H9 (cell line): ENCODE measurements at regions not wholly inside any gene's neighbourhood (a gene's known extent, or its start where the extent isn't known, plus 50 kb on each side); places are given as distances from the start of the nearest gene placed in this dataset.

Source experiments
- DNase-seq: peaks from one replicate; pipeline ENCODE4 v3.0.0-alpha.2; 2017
- H2AFZ ChIP-seq: one replicate; pipeline ENCODE4 v1.6.1; 2013; ENCODE audit warnings: mild to moderate bottlenecking, low read length, control low read depth, moderate library complexity
- H2AK5ac ChIP-seq: 2 replicates; pipeline ENCODE4 v1.6.1; 2013; ENCODE audit warnings: low read length, control low read depth, mixed read lengths; ENCODE audit not compliant: insufficient read length
- H2BK120ac ChIP-seq: one replicate; pipeline ENCODE4 v1.6.1; 2013; ENCODE audit warnings: low read depth, mild to moderate bottlenecking, low read length, control low read depth, inconsistent platforms; ENCODE audit not compliant: poor library complexity, severe bottlenecking
- H2BK12ac ChIP-seq: 2 replicates; pipeline ENCODE4 v1.6.1; 2013; ENCODE audit warnings: low read length, control low read depth, mixed read lengths, low read depth; ENCODE audit not compliant: insufficient read length
- H2BK15ac ChIP-seq: 2 replicates; pipeline ENCODE4 v1.6.1; 2013; ENCODE audit warnings: low read depth, low read length, control low read depth
- H2BK20ac ChIP-seq: one replicate; pipeline ENCODE4 v1.6.1; 2013; ENCODE audit warnings: low read depth, mild to moderate bottlenecking, low read length, control low read depth, inconsistent platforms; ENCODE audit not compliant: poor library complexity, severe bottlenecking
- H2BK5ac ChIP-seq: 2 replicates; pipeline ENCODE4 v1.6.1; 2013; ENCODE audit warnings: low read length, control low read depth, mixed read lengths; ENCODE audit not compliant: insufficient read length
- H3K14ac ChIP-seq: 2 replicates; pipeline ENCODE4 v1.6.1; 2013; ENCODE audit warnings: low read length, control low read depth; ENCODE audit not compliant: insufficient read depth
- H3K18ac ChIP-seq: 2 replicates; pipeline ENCODE4 v1.6.1; 2013; ENCODE audit warnings: low read depth, mild to moderate bottlenecking, mixed read lengths, low read length, control low read depth; ENCODE audit not compliant: insufficient read length
- H3K23ac ChIP-seq: 2 replicates; pipeline ENCODE4 v1.6.1; 2013; ENCODE audit warnings: low read length, control low read depth, mixed read lengths, low read depth; ENCODE audit not compliant: insufficient read length
- H3K23me2 ChIP-seq: 2 replicates; pipeline ENCODE4 v1.6.1; 2013; ENCODE audit warnings: low read depth, mild to moderate bottlenecking, mixed read lengths, low read length, control low read depth; ENCODE audit not compliant: insufficient read length, poor library complexity, severe bottlenecking
- H3K27ac ChIP-seq: 2 replicates; pipeline ENCODE4 v1.5.1; 2013; ENCODE audit warnings: low read length, control low read depth, mixed read lengths, low read depth; ENCODE audit not compliant: insufficient read length
- H3K27me3 ChIP-seq: 2 replicates; pipeline ENCODE4 v1.6.1; 2013; ENCODE audit warnings: low read length, control low read depth, inconsistent platforms; ENCODE audit not compliant: insufficient read depth
- H3K4ac ChIP-seq: 2 replicates; pipeline ENCODE4 v1.6.1; 2013; ENCODE audit warnings: low read depth, mild to moderate bottlenecking, control low read depth, inconsistent platforms, low read length, moderate library complexity
- H3K4me1 ChIP-seq: 2 replicates; pipeline ENCODE4 v1.6.1; 2013; ENCODE audit warnings: low read length, control low read depth, inconsistent platforms; ENCODE audit not compliant: insufficient read depth
- H3K4me2 ChIP-seq: 2 replicates; pipeline ENCODE4 v1.6.1; 2013; ENCODE audit warnings: low read length, control low read depth, mixed read lengths; ENCODE audit not compliant: insufficient read length, insufficient read depth
- H3K56ac ChIP-seq: 2 replicates; pipeline ENCODE4 v1.6.1; 2013; ENCODE audit warnings: low read depth, mild to moderate bottlenecking, mixed read lengths, low read length, control low read depth; ENCODE audit not compliant: insufficient read length
- H3K79me1 ChIP-seq: 2 replicates; pipeline ENCODE4 v1.6.1; 2013; ENCODE audit warnings: low read depth, mild to moderate bottlenecking, moderate library complexity, low read length, control low read depth, inconsistent platforms; ENCODE audit not compliant: insufficient read depth, poor library complexity, severe bottlenecking
- H3K79me2 ChIP-seq: 2 replicates; pipeline ENCODE4 v1.6.1; 2013; ENCODE audit warnings: low read length, control low read depth, inconsistent platforms; ENCODE audit not compliant: insufficient read depth
- H3K9ac ChIP-seq: 2 replicates; pipeline ENCODE4 v1.6.1; 2013; ENCODE audit warnings: low read length, control low read depth, mixed read lengths; ENCODE audit not compliant: insufficient read length; ENCODE audit errors: extremely low read depth
- H3K9me3 ChIP-seq: one replicate; pipeline ENCODE4 v1.6.1; 2013; ENCODE audit warnings: low read depth, low read length, inconsistent platforms; ENCODE audit not compliant: control insufficient read depth
- H3T11ph ChIP-seq: one replicate; pipeline ENCODE4 v1.6.1; 2013; ENCODE audit warnings: mild to moderate bottlenecking, low read length, control low read depth, inconsistent platforms
- H4K20me1 ChIP-seq: one replicate; pipeline ENCODE4 v1.6.1; 2013; ENCODE audit not compliant: control insufficient read depth, insufficient read length, insufficient read depth
- H4K5ac ChIP-seq: 2 replicates; pipeline ENCODE4 v1.6.1; 2013; ENCODE audit warnings: low read depth, mild to moderate bottlenecking, mixed read lengths, low read length, control low read depth; ENCODE audit not compliant: insufficient read length
- H4K8ac ChIP-seq: replicated peaks from 2 replicates; pipeline ENCODE4 v1.6.1; 2013; ENCODE audit warnings: low read length, control low read depth, mixed read lengths, low read depth; ENCODE audit not compliant: insufficient read length
- H4K91ac ChIP-seq: 2 replicates; pipeline ENCODE4 v1.6.1; 2013; ENCODE audit warnings: low read depth, mild to moderate bottlenecking, moderate library complexity, mixed read lengths, low read length, control low read depth; ENCODE audit not compliant: insufficient read length
- H3K27ac Mint-ChIP-seq, 3 experiments: 2 replicates in 2 of 3; 3 replicates in 1 of 3; pipeline ENCODE4 v1.8.0; 2020 to 2021; ENCODE audit warnings: mixed read lengths in 3 of 3, mild to moderate bottlenecking in 1 of 3, moderate library complexity in 1 of 3
- H3K27me3 Mint-ChIP-seq: 2 replicates; pipeline ENCODE4 v1.8.0; 2021; ENCODE audit warnings: low read depth, mild to moderate bottlenecking, moderate library complexity, mixed read lengths
- H3K36me3 Mint-ChIP-seq, 3 experiments: 2 replicates in 2 of 3; 3 replicates in 1 of 3; pipeline ENCODE4 v1.8.0; 2020 to 2021; ENCODE audit warnings: low read depth in 3 of 3, mixed read lengths in 3 of 3; ENCODE audit not compliant: insufficient read depth in 1 of 3
- H3K4me1 Mint-ChIP-seq, 2 experiments: 2 replicates each; pipeline ENCODE4 v1.8.0; 2020; ENCODE audit warnings: mixed read lengths in 2 of 2
- H3K4me3 Mint-ChIP-seq, 2 experiments: 2 replicates in 1 of 2; 3 replicates in 1 of 2; pipeline ENCODE4 v1.8.0; 2020 to 2021; ENCODE audit warnings: mild to moderate bottlenecking in 2 of 2, mixed read lengths in 2 of 2, moderate library complexity in 1 of 2
- H3K9me3 Mint-ChIP-seq, 2 experiments: 2 replicates in 1 of 2; 3 replicates in 1 of 2; pipeline ENCODE4 v1.8.0; 2020; ENCODE audit warnings: mild to moderate bottlenecking in 2 of 2, mixed read lengths in 2 of 2, moderate library complexity in 1 of 2
- CTCF ChIP-seq: fragments of 200-600 bp; sonication (generic); conservative IDR thresholded peaks from 3 replicates; pipeline ENCODE4 v1.8.0; 2021; ENCODE audit warnings: antibody characterized with exemption, mild to moderate bottlenecking
- WGBS: extraction: QIAGEN DNeasy Blood & Tissue Kit; methylation state at CpG from one replicate; pipeline ENCODE4 v1.1.7; 2013; ENCODE audit warnings: missing lambda C conversion rate, low lambda C conversion rate, mixed read lengths; ENCODE audit not compliant: insufficient read length; ENCODE audit errors: extremely low coverage; 5-methylcytosine and 5-hydroxymethylcytosine counted together

- H3K27ac Mint-ChIP-seq, result no peak overlapping the region
Measured at GRCh38 chr12:131482686-131483085, 228.2 kb upstream of the SFSWAP start.

More at GRCh38 chr12:131482686-131483085, 228.2 kb upstream of the SFSWAP start:
- Histone ChIP-seq H2BK120ac (no peak overlapping the region), H3K79me1 (no peaks in the 10 kb centered on the region), H2BK20ac (no peak overlapping the region), H4K91ac (no peak overlapping the region), H3K18ac (no peak overlapping the region), H2BK15ac (no peak overlapping the region), H2BK5ac (no peak overlapping the region), H4K5ac (no peak overlapping the region), H4K8ac (no peak overlapping the region), H3K4me2 (no peak overlapping the region), H3K56ac (no peak overlapping the region), H3K27ac (no peak overlapping the region), H3K27me3 (no peaks in the 10 kb centered on the region; the same call in 1 of the 2 replicates), H3K79me2 (no peaks in the 10 kb centered on the region), H3K14ac (no peak overlapping the region), H2AFZ (no peak overlapping the region), H3K23ac (no peak overlapping the region), H3K23me2 (no peaks in the 10 kb centered on the region), H3T11ph (no peak overlapping the region), H4K20me1 (no peaks in the 10 kb centered on the region), H3K4me1 (no peaks in the 10 kb centered on the region), H2BK12ac (no peak overlapping the region), H3K4ac (no peak overlapping the region), H3K9me3 (no peaks in the 10 kb centered on the region), H2AK5ac (no peak overlapping the region), H3K9ac (no peak overlapping the region)
- no peaks in the 10 kb centered on the region; a peak in 1 of 5 replicates for H3K9me3 Mint-ChIP-seq
- H3K4me1 Mint-ChIP-seq, result 0 out of 4 replicates have a peak, but pooled peaks cover 0 to 3% of the 10 kb centered on the region in 2 experiments
- peaks cover 24% of the 10 kb centered on the region for H3K27me3 Mint-ChIP-seq
- H3K36me3 Mint-ChIP-seq, result no peaks in the 10 kb centered on the region
- no peak for DNase-seq
- H3K4me3 Mint-ChIP-seq, result no peak overlapping the region
- no peak for TF ChIP-seq CTCF
- no CpG with 5 or more reads among the region's 9 CpGs for WGBS
